Right lobe of liver (tissue), 6 donors: ENCODE measurements at regions not wholly inside any gene's neighbourhood (a gene's known extent, or its start where the extent isn't known, plus 50 kb on each side); places are given as distances from the start of the nearest gene placed in this dataset.

Source experiments
- ATAC-seq, 4 donors: fragments of 200-7000 bp; cut with Tn5 transposase; one replicate each; pipeline ENCODE4 v1.9.1; 2020; ENCODE audit warnings: mild to moderate bottlenecking in 4 of 4, moderate library complexity in 4 of 4
- DNase-seq, 3 donors: peaks; one replicate each; pipeline ENCODE4 v3.0.0-alpha.2; 2020
- H3K27ac ChIP-seq, 3 donors: fragments of 200-600 bp; one replicate each; pipeline ENCODE4 v1.8.0; 2022
- H3K27me3 ChIP-seq, 2 donors: fragments of 200-600 bp; one replicate each; pipeline ENCODE4 v1.8.0; 2022
- H3K36me3 ChIP-seq, 4 donors: fragments of 200-600 bp; sonication (generic) in 1 of 4; one replicate each; pipeline versions ENCODE4 v1.5.1 to v1.8.0; 2017 to 2022; ENCODE audit warnings: control low read depth in 1 of 4
- H3K4me1 ChIP-seq, 4 donors: fragments of 200-600 bp; sonication (generic) in 1 of 4; one replicate each; pipeline versions ENCODE4 v1.5.1 to v1.8.0; 2017 to 2022; ENCODE audit warnings: control low read depth in 1 of 4
- H3K4me3 ChIP-seq, 3 donors: fragments of 200-600 bp; one replicate each; pipeline ENCODE4 v1.8.0; 2022
- H3K9me3 ChIP-seq, 4 donors: fragments of 200-600 bp; sonication (generic) in 1 of 4; one replicate each; pipeline versions ENCODE4 v1.5.1 to v1.8.0; 2017 to 2022; ENCODE audit warnings: control low read depth in 1 of 4
- CTCF ChIP-seq, 4 donors: fragments of 200-600 bp in 3 of 4; fragments of 450-650 bp in 1 of 4; IDR thresholded peaks; one replicate each; pipeline versions ENCODE4 v1.5.1 to v1.8.0; 2016 to 2022; ENCODE audit warnings: antibody characterized with exemption in 4 of 4, mild to moderate bottlenecking in 2 of 4
- POLR2A ChIP-seq: fragments of 450-650 bp; IDR thresholded peaks from one replicate; pipeline ENCODE4 v1.6.1; 2017; ENCODE audit warnings: antibody characterized with exemption, mild to moderate bottlenecking
- whole genome bisulfite sequencing: methylation state at CpG from one replicate; pipeline ENCODE4 v1.1.6; 2018; ENCODE audit warnings: low coverage, low lambda C conversion rate; ENCODE audit not compliant: insufficient coverage; ENCODE audit errors: missing lambda C conversion rate; 5-methylcytosine and 5-hydroxymethylcytosine counted together
- intact Hi-C, 2 donors: fragments of 100-400 bp; cut with DNase I; formaldehyde crosslinking; loops; one replicate each; pipeline versions ENCODE4 v1.11.2 to v1.14.1; 2022
- donor health status: DM: no; HTN: yes; CAD: no.
- donor health status: DM: no; HTN: no; CAD: no.
- donor health status: DM: no; HTN: no; CAD: no.
- donor health status: DM: no; HTN: yes; CAD: no.
- donor health status: DM: no; HTN: yes; CAD: no.

GRCh38 chr3:106839576-106840280, 537.5 kb upstream of the CCDC54 start:
- no peaks in the 10 kb centered on the region for H3K4me1 ChIP-seq
- intact Hi-C loops, result no loop called here
- DNase-seq (no peak), ATAC-seq (no peak)
- 43% methylated on average over 2 of the region's 2 CpGs for WGBS
- H3K36me3 ChIP-seq, result no peaks in the 10 kb centered on the region
- no peaks in the 10 kb centered on the region for H3K27me3 ChIP-seq
- no peak overlapping the region for H3K27ac ChIP-seq
- H3K9me3 ChIP-seq, result no peaks in the 10 kb centered on the region
- H3K4me3 ChIP-seq, result no peak overlapping the region
- TF ChIP-seq CTCF (IDR thresholded peaks at IDR 0.05) (no peak), POLR2A (no peak)

- DNase-seq (no peak), ATAC-seq (no peak)
- Histone ChIP-seq H3K4me3 (no peak overlapping the region), H3K9me3 (no peaks in the 10 kb centered on the region), H3K27ac (no peak overlapping the region), H3K27me3 (no peaks in the 10 kb centered on the region), H3K36me3 (no peaks in the 10 kb centered on the region), H3K4me1 (no peaks in the 10 kb centered on the region)
- intact Hi-C loops, result no loop called here
- no peak for TF ChIP-seq CTCF (IDR thresholded peaks at IDR 0.05)
- no peak for TF ChIP-seq POLR2A
Observed at GRCh38 chr3:106840319-106840718, 536.9 kb upstream of the CCDC54 start.

GRCh38 chr3:106842151-106842550, 535.1 kb upstream of the CCDC54 start:
- DNase-seq, result no peak
- Histone ChIP-seq H3K9me3 (no peaks in the 10 kb centered on the region), H3K36me3 (no peaks in the 10 kb centered on the region), H3K27ac (no peak overlapping the region), H3K4me3 (no peak overlapping the region), H3K27me3 (no peaks in the 10 kb centered on the region), H3K4me1 (no peaks in the 10 kb centered on the region)
- intact Hi-C loops, result no loop called here
- no peak for TF ChIP-seq CTCF (IDR thresholded peaks at IDR 0.05)
- TF ChIP-seq POLR2A, result no peak
- no peak for ATAC-seq
- WGBS, result 37% methylated on average over 2 of the region's 2 CpGs

- no peaks in the 10 kb centered on the region for H3K4me1 ChIP-seq
- no peak for ATAC-seq
- no peaks in the 10 kb centered on the region for H3K36me3 ChIP-seq
- H3K9me3 ChIP-seq, result no peaks in the 10 kb centered on the region
- DNase-seq, result no peak
- intact Hi-C loops, result no loop called here
- TF ChIP-seq POLR2A (no peak), CTCF (IDR thresholded peaks at IDR 0.05) (no peak)
- H3K4me3 ChIP-seq, result no peak overlapping the region
- H3K27me3 ChIP-seq, result no peaks in the 10 kb centered on the region
- no peak overlapping the region for H3K27ac ChIP-seq
Observed at GRCh38 chr3:106844638-106845037, 532.6 kb upstream of the CCDC54 start.

GRCh38 chr3:106848099-106848498, 529.1 kb upstream of the CCDC54 start:
- DNase-seq (no peak), ATAC-seq (no peak)
- Histone ChIP-seq H3K4me1 (no peaks in the 10 kb centered on the region), H3K9me3 (no peaks in the 10 kb centered on the region), H3K36me3 (no peaks in the 10 kb centered on the region), H3K27me3 (no peaks in the 10 kb centered on the region), H3K4me3 (no peak overlapping the region), H3K27ac (no peak overlapping the region)
- intact Hi-C loops, result no loop called here
- WGBS, result 61% methylated on average over 2 of the region's 2 CpGs
- no peak for TF ChIP-seq CTCF (IDR thresholded peaks at IDR 0.05)
- TF ChIP-seq POLR2A, result no peak
